GM18868 (cell line): ENCODE measurements at regions not wholly inside any gene's neighbourhood (a gene's known extent, or its start where the extent isn't known, plus 50 kb on each side); places are given as distances from the start of the nearest gene placed in this dataset.
"Not testable (repeated sequence)": the region's sequence is repeated elsewhere in the genome, so short reads cannot be mapped to it uniquely, and the experiment has no call there.

Experiments
- ATAC-seq: cut with Tn5 transposase; IDR thresholded peaks from one replicate; pipeline ENCODE4 v1.9.1; 2021; ENCODE audit warnings: mild to moderate bottlenecking, moderate library complexity; ENCODE audit not compliant: unreplicated experiment

DNA sequence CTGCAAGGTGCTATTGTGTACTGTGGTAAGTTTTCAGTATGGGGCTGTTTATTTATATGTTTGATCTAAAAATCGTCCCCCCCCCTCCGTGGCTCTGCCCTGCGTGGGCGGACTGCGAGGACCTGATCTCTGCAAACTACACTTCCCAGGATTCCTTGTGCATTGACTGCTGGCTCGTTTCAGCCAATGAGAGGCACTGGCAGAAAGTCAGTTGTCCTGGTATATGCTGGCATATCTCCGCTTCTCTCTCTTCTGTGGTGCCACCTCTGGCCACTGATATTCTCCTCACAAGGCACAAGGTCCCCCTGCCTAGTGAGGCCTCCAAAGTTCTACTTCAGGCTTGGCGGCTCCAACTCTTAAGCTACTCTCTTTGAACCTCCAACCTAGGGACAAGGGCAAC is 168.8 kb upstream of the ZFP42 start:
- ATAC-seq = no peak

DNA sequence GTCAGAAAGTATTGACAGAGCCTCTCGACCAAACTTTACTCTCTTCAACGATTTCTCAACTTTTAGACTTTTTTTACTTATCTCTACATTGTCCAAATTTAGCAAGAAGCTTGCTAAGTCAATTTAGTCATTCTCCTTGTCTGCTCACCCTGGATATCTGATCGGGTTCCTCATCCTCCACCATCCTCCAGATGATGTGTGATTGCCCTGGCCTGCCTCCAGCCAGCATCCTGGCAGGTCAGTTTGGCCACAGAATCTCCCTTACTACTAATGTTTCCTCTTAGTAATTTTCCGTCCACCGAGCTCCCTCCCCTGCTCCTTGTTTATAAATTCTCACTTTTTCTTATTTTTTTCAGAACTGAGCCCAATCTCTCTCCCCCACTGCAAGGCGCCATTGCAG is 167.9 kb upstream of the ZFP42 start:
- no peak for ATAC-seq

DNA sequence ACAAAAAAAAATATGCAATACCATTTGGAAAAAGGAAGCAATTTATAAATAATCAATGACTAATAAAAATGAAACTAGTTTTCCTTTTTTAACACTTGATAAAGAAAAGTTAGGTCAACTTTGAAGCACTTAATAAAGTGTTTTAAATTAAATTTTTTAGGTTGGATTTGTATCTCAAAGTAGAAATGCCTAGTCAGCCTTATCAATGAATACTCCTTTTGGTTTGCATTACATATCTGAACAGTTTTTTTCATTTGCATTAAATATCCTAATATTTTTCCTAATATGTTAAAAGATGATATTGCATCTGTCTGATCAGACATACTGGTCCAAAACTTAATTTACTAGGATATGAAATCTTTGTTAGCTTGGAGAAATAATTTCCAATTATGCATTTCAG is 155.8 kb upstream of the ZFP42 start:
- ATAC-seq = no peak

- ATAC-seq = no peak
Observed at GRCh38 chr4:187840814-187841213, 154.8 kb upstream of the ZFP42 start.

- ATAC-seq = no peak
Observed at GRCh38 chr4:187849556-187850225, 145.9 kb upstream of the ZFP42 start.

DNA sequence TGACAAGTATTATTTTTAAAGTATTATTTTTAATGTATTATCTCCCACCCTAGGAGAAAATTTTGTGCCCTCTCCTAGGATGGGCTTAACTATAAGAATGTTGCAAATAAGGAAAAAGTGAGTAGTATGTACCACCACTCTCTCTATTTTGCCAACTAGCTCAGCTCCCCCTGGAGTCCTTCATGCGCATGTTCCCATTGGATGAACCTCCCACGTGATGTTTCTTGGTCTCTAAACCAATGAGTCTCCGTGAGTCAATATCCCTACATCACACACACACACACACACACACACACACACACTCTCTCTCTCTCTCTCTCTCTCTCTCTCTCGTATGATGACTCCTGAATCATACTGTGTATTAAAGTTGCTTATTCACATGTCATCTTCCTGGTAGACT is 129.7 kb upstream of the ZFP42 start:
- ATAC-seq = no peak

GRCh38 chr4:187883049-187883448 is 112.5 kb upstream of the ZFP42 start:
- ATAC-seq = no peak

DNA sequence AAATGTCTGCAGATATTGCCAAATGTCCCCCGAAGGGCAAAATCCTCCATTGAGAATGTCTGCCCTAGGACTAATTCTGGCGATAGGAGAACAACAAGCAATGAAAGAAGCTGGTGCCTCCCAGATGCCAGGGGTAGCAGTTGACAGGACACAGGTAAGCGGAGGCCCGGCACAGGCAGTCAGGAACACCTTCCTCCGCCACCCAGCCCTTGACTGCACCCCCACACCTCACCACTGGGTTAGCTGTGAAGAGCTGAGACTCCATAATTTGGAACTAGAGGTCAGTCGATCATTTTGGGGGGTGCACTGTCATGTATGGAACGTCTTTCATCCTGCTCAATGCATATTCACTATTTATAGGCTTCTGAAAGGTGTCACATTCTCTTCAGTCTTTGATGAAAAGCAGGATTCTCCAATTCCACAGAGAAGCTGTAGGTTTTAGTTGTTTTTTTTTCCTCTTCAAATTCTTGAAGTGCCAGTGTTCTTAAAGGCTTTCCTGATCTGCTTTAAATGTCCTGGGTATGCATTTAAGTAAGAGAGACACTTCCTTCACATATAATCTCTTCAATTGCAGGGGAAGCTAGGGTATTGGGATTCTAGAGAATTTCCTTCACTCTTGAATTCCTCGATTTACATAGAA is 111.6 kb upstream of the ZFP42 start:
- ATAC-seq = no peak

DNA sequence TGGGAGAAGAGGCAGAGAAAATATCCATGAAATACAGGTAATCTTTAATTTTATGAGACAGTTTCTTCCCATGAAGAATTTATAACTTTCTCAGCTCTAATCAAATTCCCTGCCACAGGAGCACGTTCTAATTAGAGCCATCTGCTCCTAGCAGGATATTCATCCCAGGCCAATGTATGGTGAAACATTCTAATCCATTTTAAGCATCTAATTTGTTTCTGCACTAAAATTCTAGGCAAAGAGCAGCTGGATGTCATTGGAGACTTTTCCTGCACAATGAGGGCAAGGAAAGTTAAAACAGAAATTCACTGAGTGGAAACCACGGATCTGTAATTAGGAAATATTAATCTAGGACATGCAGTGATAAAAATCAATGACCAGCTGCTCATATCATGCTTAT is 107.7 kb upstream of the ZFP42 start:
- ATAC-seq = no peak

- no peak for ATAC-seq
Observed at GRCh38 chr4:187889651-187890050, 105.9 kb upstream of the ZFP42 start.

GRCh38 chr4:187893418-187893817 is 102.2 kb upstream of the ZFP42 start:
- no peak for ATAC-seq

GRCh38 chr4:187903106-187903505 is 92.5 kb upstream of the ZFP42 start:
- no peak for ATAC-seq

DNA sequence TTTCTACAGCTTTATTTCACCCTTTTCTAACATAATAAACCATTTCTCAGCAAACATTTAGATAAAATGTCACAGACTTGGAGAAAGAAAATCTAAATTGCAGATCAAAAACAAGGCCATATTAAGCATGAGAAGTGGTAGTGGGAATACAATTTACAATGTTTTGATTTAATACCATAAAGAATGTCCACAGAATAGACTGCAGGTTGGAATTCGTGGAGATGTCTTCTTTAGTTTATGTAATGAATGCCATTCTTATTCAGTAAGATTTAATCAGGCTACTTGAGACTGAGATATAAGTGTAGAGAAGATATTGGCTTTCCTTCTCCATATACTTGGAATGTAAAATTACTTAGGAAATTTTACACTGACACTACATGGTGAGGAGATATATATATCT is 91.9 kb upstream of the ZFP42 start:
- ATAC-seq = no peak

DNA sequence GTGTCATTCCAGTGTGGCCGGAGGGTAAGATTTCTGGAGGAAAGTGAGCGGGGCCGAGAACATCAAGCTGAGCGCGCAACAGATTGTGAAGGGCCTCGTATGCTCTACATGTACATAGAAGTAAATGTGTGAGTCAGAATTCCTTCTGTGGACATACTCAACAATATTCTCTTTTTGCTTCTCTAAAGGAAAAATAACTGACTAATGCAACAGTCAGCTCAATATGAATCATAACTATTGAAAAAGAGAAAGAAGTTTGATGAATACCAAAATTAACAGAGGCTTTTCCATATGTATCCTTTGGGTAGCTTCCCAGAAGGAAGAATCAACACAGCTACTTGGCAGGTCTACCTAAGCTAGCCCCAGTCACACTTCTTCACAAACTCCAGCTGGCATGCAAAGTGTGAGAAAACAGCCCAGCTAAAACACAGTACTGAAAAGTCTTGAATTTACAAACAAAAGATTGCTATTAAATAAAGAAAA is 87.5 kb upstream of the ZFP42 start:
- ATAC-seq = no peak

DNA sequence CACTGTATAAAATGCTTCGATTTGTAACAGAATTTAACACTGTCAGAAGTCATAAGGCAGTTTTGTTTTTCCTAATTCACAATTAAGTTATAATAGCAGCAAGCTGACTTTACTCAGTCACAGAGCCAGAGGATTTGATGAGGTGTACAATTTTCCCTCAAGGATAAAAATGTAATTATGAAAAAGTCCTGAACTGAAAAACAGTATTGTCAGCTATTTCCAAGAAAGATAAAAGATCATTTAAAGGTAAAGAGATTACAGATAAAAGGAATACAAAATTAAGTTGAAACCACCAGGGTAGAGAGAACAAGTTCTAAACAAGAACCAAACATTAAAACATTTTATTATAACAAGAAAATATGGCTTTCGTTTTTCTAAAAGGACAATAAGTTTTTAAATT is 86.8 kb upstream of the ZFP42 start:
- no peak for ATAC-seq

- ATAC-seq = no peak
Observed at GRCh38 chr4:187910741-187911140, 84.8 kb upstream of the ZFP42 start.

- not testable (repeated sequence) for ATAC-seq
Observed at GRCh38 chr4:187915406-187915805, 80.2 kb upstream of the ZFP42 start.

DNA sequence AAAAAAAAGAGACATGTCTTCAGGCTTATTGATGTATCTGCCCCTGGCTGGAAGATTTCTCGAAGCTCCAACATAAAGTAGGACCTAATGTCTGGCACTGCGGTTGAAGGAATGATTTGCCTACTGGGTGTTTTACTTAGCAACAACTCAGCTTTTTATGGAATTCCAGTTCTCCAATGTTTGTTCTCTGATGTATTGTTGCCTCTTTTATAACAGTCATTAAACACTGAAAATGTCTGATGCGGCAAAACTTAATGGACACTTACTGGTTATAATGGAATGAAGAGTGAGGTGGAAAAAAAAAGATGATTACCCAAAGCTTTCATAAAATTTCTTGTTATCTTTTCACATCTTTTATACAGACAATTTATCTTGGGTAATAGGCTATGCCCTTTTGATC is 75.6 kb upstream of the ZFP42 start:
- no peak for ATAC-seq

- no peak for ATAC-seq
Observed at GRCh38 chr4:187921946-187922623, 73.5 kb upstream of the ZFP42 start.

GRCh38 chr4:187929024-187929423 is 66.5 kb upstream of the ZFP42 start:
- ATAC-seq = no peak

DNA sequence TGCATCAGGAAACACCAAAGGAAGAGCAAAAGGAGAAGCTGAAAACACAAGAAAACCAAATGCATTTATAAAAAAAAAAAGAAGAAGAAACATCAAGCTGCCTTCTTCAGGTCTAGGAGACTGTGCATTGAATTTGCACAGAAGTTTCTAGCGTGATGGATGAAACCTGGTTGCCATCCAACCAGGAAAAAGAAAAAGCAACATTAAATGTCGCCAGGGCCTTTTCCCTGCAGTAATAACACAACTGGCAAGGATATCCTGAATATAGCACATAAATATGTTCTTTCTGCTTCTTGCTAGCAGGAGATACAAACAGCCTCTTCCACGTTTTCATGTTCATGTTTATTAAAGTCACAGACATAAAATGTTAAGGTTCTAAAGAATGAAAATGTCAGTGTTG is 60.8 kb upstream of the ZFP42 start:
- no peak for ATAC-seq

- no peak for ATAC-seq
Observed at GRCh38 chr4:187937557-187937956, 58.0 kb upstream of the ZFP42 start.
